H9 (cell line): ENCODE measurements at regions not wholly inside any gene's neighbourhood (a gene's known extent, or its start where the extent isn't known, plus 50 kb on each side); places are given as distances from the start of the nearest gene placed in this dataset.

Source experiments
- DNase-seq: peaks from one replicate; pipeline ENCODE4 v3.0.0-alpha.2; 2017
- H2AFZ ChIP-seq: one replicate; pipeline ENCODE4 v1.6.1; 2013; ENCODE audit warnings: mild to moderate bottlenecking, low read length, control low read depth, moderate library complexity
- H2AK5ac ChIP-seq: 2 replicates; pipeline ENCODE4 v1.6.1; 2013; ENCODE audit warnings: low read length, control low read depth, mixed read lengths; ENCODE audit not compliant: insufficient read length
- H2BK120ac ChIP-seq: one replicate; pipeline ENCODE4 v1.6.1; 2013; ENCODE audit warnings: low read depth, mild to moderate bottlenecking, low read length, control low read depth, inconsistent platforms; ENCODE audit not compliant: poor library complexity, severe bottlenecking
- H2BK12ac ChIP-seq: 2 replicates; pipeline ENCODE4 v1.6.1; 2013; ENCODE audit warnings: low read length, control low read depth, mixed read lengths, low read depth; ENCODE audit not compliant: insufficient read length
- H2BK15ac ChIP-seq: 2 replicates; pipeline ENCODE4 v1.6.1; 2013; ENCODE audit warnings: low read depth, low read length, control low read depth
- H2BK20ac ChIP-seq: one replicate; pipeline ENCODE4 v1.6.1; 2013; ENCODE audit warnings: low read depth, mild to moderate bottlenecking, low read length, control low read depth, inconsistent platforms; ENCODE audit not compliant: poor library complexity, severe bottlenecking
- H2BK5ac ChIP-seq: 2 replicates; pipeline ENCODE4 v1.6.1; 2013; ENCODE audit warnings: low read length, control low read depth, mixed read lengths; ENCODE audit not compliant: insufficient read length
- H3K14ac ChIP-seq: 2 replicates; pipeline ENCODE4 v1.6.1; 2013; ENCODE audit warnings: low read length, control low read depth; ENCODE audit not compliant: insufficient read depth
- H3K18ac ChIP-seq: 2 replicates; pipeline ENCODE4 v1.6.1; 2013; ENCODE audit warnings: low read depth, mild to moderate bottlenecking, mixed read lengths, low read length, control low read depth; ENCODE audit not compliant: insufficient read length
- H3K23ac ChIP-seq: 2 replicates; pipeline ENCODE4 v1.6.1; 2013; ENCODE audit warnings: low read length, control low read depth, mixed read lengths, low read depth; ENCODE audit not compliant: insufficient read length
- H3K23me2 ChIP-seq: 2 replicates; pipeline ENCODE4 v1.6.1; 2013; ENCODE audit warnings: low read depth, mild to moderate bottlenecking, mixed read lengths, low read length, control low read depth; ENCODE audit not compliant: insufficient read length, poor library complexity, severe bottlenecking
- H3K27ac ChIP-seq: 2 replicates; pipeline ENCODE4 v1.5.1; 2013; ENCODE audit warnings: low read length, control low read depth, mixed read lengths, low read depth; ENCODE audit not compliant: insufficient read length
- H3K27me3 ChIP-seq: 2 replicates; pipeline ENCODE4 v1.6.1; 2013; ENCODE audit warnings: low read length, control low read depth, inconsistent platforms; ENCODE audit not compliant: insufficient read depth
- H3K4ac ChIP-seq: 2 replicates; pipeline ENCODE4 v1.6.1; 2013; ENCODE audit warnings: low read depth, mild to moderate bottlenecking, control low read depth, inconsistent platforms, low read length, moderate library complexity
- H3K4me1 ChIP-seq: 2 replicates; pipeline ENCODE4 v1.6.1; 2013; ENCODE audit warnings: low read length, control low read depth, inconsistent platforms; ENCODE audit not compliant: insufficient read depth
- H3K4me2 ChIP-seq: 2 replicates; pipeline ENCODE4 v1.6.1; 2013; ENCODE audit warnings: low read length, control low read depth, mixed read lengths; ENCODE audit not compliant: insufficient read length, insufficient read depth
- H3K56ac ChIP-seq: 2 replicates; pipeline ENCODE4 v1.6.1; 2013; ENCODE audit warnings: low read depth, mild to moderate bottlenecking, mixed read lengths, low read length, control low read depth; ENCODE audit not compliant: insufficient read length
- H3K79me1 ChIP-seq: 2 replicates; pipeline ENCODE4 v1.6.1; 2013; ENCODE audit warnings: low read depth, mild to moderate bottlenecking, moderate library complexity, low read length, control low read depth, inconsistent platforms; ENCODE audit not compliant: insufficient read depth, poor library complexity, severe bottlenecking
- H3K79me2 ChIP-seq: 2 replicates; pipeline ENCODE4 v1.6.1; 2013; ENCODE audit warnings: low read length, control low read depth, inconsistent platforms; ENCODE audit not compliant: insufficient read depth
- H3K9ac ChIP-seq: 2 replicates; pipeline ENCODE4 v1.6.1; 2013; ENCODE audit warnings: low read length, control low read depth, mixed read lengths; ENCODE audit not compliant: insufficient read length; ENCODE audit errors: extremely low read depth
- H3K9me3 ChIP-seq: one replicate; pipeline ENCODE4 v1.6.1; 2013; ENCODE audit warnings: low read depth, low read length, inconsistent platforms; ENCODE audit not compliant: control insufficient read depth
- H3T11ph ChIP-seq: one replicate; pipeline ENCODE4 v1.6.1; 2013; ENCODE audit warnings: mild to moderate bottlenecking, low read length, control low read depth, inconsistent platforms
- H4K20me1 ChIP-seq: one replicate; pipeline ENCODE4 v1.6.1; 2013; ENCODE audit not compliant: control insufficient read depth, insufficient read length, insufficient read depth
- H4K5ac ChIP-seq: 2 replicates; pipeline ENCODE4 v1.6.1; 2013; ENCODE audit warnings: low read depth, mild to moderate bottlenecking, mixed read lengths, low read length, control low read depth; ENCODE audit not compliant: insufficient read length
- H4K8ac ChIP-seq: replicated peaks from 2 replicates; pipeline ENCODE4 v1.6.1; 2013; ENCODE audit warnings: low read length, control low read depth, mixed read lengths, low read depth; ENCODE audit not compliant: insufficient read length
- H4K91ac ChIP-seq: 2 replicates; pipeline ENCODE4 v1.6.1; 2013; ENCODE audit warnings: low read depth, mild to moderate bottlenecking, moderate library complexity, mixed read lengths, low read length, control low read depth; ENCODE audit not compliant: insufficient read length
- H3K27ac Mint-ChIP-seq, 3 experiments: 2 replicates in 2 of 3; 3 replicates in 1 of 3; pipeline ENCODE4 v1.8.0; 2020 to 2021; ENCODE audit warnings: mixed read lengths in 3 of 3, mild to moderate bottlenecking in 1 of 3, moderate library complexity in 1 of 3
- H3K27me3 Mint-ChIP-seq: 2 replicates; pipeline ENCODE4 v1.8.0; 2021; ENCODE audit warnings: low read depth, mild to moderate bottlenecking, moderate library complexity, mixed read lengths
- H3K36me3 Mint-ChIP-seq, 3 experiments: 2 replicates in 2 of 3; 3 replicates in 1 of 3; pipeline ENCODE4 v1.8.0; 2020 to 2021; ENCODE audit warnings: low read depth in 3 of 3, mixed read lengths in 3 of 3; ENCODE audit not compliant: insufficient read depth in 1 of 3
- H3K4me1 Mint-ChIP-seq, 2 experiments: 2 replicates each; pipeline ENCODE4 v1.8.0; 2020; ENCODE audit warnings: mixed read lengths in 2 of 2
- H3K4me3 Mint-ChIP-seq, 2 experiments: 2 replicates in 1 of 2; 3 replicates in 1 of 2; pipeline ENCODE4 v1.8.0; 2020 to 2021; ENCODE audit warnings: mild to moderate bottlenecking in 2 of 2, mixed read lengths in 2 of 2, moderate library complexity in 1 of 2
- H3K9me3 Mint-ChIP-seq, 2 experiments: 2 replicates in 1 of 2; 3 replicates in 1 of 2; pipeline ENCODE4 v1.8.0; 2020; ENCODE audit warnings: mild to moderate bottlenecking in 2 of 2, mixed read lengths in 2 of 2, moderate library complexity in 1 of 2
- WGBS: extraction: QIAGEN DNeasy Blood & Tissue Kit; methylation state at CpG from one replicate; pipeline ENCODE4 v1.1.7; 2013; ENCODE audit warnings: missing lambda C conversion rate, low lambda C conversion rate, mixed read lengths; ENCODE audit not compliant: insufficient read length; ENCODE audit errors: extremely low coverage; 5-methylcytosine and 5-hydroxymethylcytosine counted together
- TF ChIP-seq, protein P1 (sequence below): fragments of 200-600 bp; sonication (generic); conservative IDR thresholded peaks from 3 replicates; pipeline ENCODE4 v1.8.0; 2021; ENCODE audit warnings: antibody characterized with exemption, mild to moderate bottlenecking

DNA sequence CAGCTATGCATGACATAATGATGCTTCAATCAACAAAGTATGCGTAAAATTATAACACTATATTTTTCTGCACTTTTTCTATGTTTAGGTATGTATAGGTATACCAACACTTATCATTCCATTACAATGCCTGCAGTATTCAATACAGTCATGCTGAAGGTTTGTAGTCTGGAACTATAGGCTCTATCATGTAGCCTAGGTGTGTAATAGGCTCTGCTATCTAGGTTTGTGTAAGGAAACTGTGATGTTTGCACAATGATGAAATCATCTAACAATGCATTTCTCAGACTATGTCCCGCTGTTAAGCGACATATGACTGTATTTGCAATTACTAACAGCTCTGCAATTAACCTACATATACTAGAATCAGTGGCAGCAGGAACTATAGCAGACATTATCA lies 1447.5 kb downstream of the GATA3 start:
- H3K9me3 Mint-ChIP-seq = no peaks in the 10 kb centered on the region
- Histone ChIP-seq H3K4me2 (no peak overlapping the region), H4K91ac (no peak overlapping the region), H2AFZ (no peak overlapping the region), H2BK5ac (no peak overlapping the region), H2BK120ac (no peak overlapping the region), H3K4me1 (no peaks in the 10 kb centered on the region), H3K18ac (no peak overlapping the region), H4K20me1 (no peaks in the 10 kb centered on the region), H2AK5ac (no peak overlapping the region), H2BK15ac (no peak overlapping the region), H3K27ac (no peak overlapping the region), H3K79me1 (no peaks in the 10 kb centered on the region), H3K14ac (no peak overlapping the region), H3K23ac (no peak overlapping the region), H3K27me3 (no peaks in the 10 kb centered on the region), H4K5ac (no peak overlapping the region), H3K9ac (no peak overlapping the region), H2BK20ac (no peak overlapping the region), H3K79me2 (no peaks in the 10 kb centered on the region), H4K8ac (no peak overlapping the region), H3K56ac (no peak overlapping the region), H3K4ac (no peak overlapping the region), H3K23me2 (no peaks in the 10 kb centered on the region), H3T11ph (no peak overlapping the region), H3K9me3 (no peaks in the 10 kb centered on the region), H2BK12ac (no peak overlapping the region)
- H3K27me3 Mint-ChIP-seq = no peaks in the 10 kb centered on the region
- H3K36me3 Mint-ChIP-seq = peaks cover 0 to 2% (median 0%) of the 10 kb centered on the region in 3 experiments; a peak in 1 of 7 replicates
- WGBS = no CpG with 5 or more reads among the region's 3 CpGs
- TF ChIP-seq, protein P1, sequence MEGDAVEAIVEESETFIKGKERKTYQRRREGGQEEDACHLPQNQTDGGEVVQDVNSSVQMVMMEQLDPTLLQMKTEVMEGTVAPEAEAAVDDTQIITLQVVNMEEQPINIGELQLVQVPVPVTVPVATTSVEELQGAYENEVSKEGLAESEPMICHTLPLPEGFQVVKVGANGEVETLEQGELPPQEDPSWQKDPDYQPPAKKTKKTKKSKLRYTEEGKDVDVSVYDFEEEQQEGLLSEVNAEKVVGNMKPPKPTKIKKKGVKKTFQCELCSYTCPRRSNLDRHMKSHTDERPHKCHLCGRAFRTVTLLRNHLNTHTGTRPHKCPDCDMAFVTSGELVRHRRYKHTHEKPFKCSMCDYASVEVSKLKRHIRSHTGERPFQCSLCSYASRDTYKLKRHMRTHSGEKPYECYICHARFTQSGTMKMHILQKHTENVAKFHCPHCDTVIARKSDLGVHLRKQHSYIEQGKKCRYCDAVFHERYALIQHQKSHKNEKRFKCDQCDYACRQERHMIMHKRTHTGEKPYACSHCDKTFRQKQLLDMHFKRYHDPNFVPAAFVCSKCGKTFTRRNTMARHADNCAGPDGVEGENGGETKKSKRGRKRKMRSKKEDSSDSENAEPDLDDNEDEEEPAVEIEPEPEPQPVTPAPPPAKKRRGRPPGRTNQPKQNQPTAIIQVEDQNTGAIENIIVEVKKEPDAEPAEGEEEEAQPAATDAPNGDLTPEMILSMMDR = no peak
- H3K4me1 Mint-ChIP-seq = no peaks in the 10 kb centered on the region
- H3K4me3 Mint-ChIP-seq = no peak overlapping the region
- DNase-seq = no peak
- H3K27ac Mint-ChIP-seq = no peak overlapping the region
